Umbilical cord (tissue), 1 donor: ENCODE measurements at regions not wholly inside any gene's neighbourhood (a gene's known extent, or its start where the extent isn't known, plus 50 kb on each side); places are given as distances from the start of the nearest gene placed in this dataset.

ENCODE experiments used
- DNase-seq: peaks from one replicate; pipeline ENCODE4 v3.0.0-alpha.2; 2015; ENCODE audit warnings: low spot score

DNA sequence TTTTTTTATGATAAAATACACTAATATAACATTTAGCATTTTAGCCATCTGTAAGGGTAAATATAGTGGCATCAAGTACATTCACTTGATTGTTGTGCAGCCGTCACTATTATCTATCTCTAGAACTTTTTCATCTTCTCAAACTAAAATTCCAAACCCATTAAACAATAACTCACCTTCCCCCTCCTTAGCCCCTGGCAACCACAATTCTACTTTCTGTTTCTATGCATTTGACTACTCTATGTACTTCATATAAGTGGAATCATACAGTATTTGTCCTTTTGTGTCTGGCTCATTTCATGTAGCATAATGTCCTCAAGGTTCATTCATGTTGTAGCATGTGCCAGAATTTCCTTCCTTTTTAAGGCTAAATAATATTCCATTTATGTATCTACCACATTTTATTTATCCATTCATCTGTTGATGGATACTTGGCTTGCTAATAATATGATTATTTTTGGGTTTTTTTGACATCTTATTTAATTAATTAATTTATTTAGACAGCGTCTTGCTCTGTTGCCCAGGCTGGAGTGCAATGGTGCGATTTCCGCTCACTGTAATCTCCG lies 69.6 kb upstream of the MACF1 start:
- DNase-seq, result no peak

DNA sequence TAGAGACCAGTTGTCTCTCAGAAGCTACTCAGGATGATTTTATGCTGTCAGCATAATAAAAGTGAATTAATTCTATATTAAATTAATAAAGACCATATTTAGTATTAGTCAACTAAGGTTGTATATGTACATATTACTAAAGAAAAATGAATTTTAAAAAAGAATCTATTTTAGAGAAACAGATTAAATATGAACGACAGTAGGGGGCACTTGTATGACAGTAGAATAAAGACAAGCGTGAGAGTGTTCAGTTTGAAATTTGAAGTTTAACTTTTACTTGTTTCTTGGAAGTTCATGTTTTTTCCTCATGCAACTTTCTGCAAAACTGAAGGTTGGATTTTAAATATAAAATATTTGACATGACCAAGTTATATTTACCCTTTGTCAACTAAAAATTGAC lies 67.9 kb upstream of the MACF1 start:
- DNase-seq, result no peak

DNA sequence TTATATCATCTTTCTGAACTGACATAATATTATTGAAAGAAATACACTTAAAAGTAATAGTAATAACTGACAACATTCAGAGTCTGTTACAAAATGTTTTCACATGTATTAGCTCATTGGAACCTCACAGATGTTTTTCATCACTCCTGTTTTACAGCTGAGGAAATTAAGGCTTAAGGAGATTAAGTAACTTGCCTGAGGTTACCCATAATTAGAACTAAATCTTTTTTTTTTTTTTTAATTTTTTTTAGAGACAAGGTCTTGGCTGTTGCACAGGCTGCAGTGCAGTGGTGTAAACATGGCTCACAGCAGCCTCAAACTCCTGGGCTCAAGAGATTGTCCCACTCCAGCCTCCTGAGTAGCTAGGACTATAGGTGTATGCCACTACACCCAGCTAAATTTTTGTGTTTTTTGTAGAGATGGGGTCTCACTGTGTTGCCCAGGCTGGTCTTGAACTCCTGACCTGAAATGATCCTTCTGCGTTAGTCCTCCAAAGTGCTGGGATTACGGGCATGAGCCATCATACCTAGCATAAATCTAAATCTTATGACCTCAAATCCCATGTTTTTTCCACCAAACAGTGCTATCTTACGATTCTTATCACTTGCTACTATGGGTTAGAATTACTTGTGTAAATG lies 64.7 kb upstream of the MACF1 start:
- no peak for DNase-seq

- DNase-seq, result peak; percentile 71
Measured at GRCh38 chr1:39141925-39142324, 62.6 kb upstream of the MACF1 start.

GRCh38 chr1:39142401-39143060 lies 62.0 kb upstream of the MACF1 start:
- DNase-seq, result no peak

DNA sequence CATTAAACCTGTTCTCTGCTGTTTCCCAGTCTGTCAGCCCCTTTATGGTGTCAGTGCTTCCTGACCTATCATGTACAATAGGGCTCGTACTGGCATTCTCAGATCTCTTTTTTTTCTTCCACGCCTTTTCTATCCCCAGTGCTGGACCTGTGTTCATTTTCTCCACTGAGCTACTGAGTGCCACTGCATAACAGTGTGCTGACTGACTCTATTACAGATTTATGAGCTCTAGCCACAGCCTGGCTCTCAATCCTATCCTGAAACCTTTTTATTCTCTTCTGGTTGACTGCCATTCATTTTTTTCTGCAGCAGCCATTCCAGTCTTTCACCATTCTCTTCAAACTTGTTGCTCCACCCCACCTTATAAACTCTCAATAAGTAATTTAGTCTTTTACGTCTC lies 59.6 kb upstream of the MACF1 start:
- DNase-seq, result no peak

- no peak for DNase-seq
Measured at GRCh38 chr1:39145331-39145965, 59.0 kb upstream of the MACF1 start.

- no peak for DNase-seq
Measured at GRCh38 chr1:39146681-39147080, 57.8 kb upstream of the MACF1 start.

DNA sequence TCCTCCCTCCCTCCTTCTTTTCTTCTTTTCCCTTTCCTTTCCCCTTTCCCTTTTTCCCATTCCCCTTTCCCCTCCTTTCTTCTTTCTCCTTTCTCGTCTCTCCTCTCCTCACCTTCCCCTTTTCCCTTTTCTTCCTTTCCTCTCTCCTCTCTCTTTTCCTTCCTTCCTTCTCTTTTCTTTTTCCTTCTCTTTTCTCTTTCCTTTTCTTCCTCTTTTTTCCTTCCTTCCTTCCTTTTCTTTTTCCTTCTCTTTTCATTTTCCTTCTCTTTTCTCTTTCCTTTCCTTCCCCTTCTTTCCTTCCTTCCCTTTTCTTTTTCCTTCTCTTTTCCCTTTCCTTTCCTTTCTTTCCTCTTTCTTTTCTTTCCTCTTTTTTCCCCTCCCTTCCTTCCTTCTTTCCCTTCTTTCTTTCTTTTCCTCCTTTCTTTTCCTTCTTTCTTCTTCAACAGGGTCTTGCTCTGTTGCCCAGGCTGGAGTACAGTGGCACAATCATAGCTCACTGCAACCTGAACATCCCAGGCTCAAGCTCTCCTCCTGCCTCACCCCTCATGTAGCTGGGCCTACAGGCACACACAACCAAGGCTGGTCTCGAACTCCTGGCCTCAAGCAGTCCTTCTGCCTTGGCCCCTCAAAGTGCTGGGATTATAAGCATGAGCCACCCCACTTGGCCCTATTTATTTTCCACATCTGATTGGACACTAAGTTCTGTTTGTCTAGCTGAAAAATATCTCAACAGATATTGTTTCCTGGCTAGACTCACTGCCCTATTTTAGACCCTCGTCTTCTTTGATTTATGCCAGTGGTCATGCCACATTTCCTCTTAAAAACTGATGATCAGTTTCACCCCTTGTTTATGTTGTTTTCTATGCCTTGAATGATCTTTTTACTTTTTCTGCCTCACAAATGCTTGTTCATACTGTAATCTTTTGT lies 57.1 kb upstream of the MACF1 start:
- DNase-seq, result no peak

DNA sequence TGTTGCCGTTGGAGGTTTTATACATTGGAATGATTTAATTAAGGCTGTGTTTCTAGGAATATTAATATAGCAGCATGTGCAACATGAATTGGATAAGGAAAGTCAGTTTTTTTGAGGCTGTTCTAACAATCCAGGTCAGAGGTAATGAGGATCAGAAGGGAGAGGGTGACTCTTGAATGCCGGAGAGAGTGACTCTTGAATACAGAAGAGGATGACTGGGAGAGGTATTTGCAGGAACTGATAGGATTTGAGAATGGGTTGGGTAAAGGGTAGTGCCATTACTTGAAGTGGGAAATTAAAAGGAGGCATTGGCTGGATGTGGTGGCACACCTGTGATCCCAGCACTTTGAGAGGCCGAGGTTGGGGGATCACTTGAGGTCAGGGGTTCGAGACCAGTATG lies 55.6 kb upstream of the MACF1 start:
- DNase-seq, result no peak

GRCh38 chr1:39149509-39149908 lies 55.0 kb upstream of the MACF1 start:
- no peak for DNase-seq

DNA sequence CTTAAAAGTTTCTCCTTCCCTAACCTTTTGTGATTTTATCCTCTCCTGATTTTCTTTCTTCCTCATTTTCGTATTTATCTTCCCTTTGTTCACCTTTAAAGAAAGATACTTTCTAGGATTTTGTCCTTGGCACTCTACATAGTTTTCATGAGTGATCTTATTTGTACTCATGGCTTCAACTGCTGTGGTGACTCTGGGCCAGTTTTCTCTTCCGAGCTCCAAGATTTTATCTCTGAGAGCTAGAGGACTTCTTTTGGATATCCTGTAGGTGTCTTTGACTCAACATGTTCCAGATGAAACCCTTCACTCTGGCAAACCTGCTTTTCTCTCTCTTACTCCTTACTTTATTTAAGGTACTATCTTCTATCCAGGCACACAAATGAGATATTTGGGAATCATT lies 53.7 kb upstream of the MACF1 start:
- no peak for DNase-seq

- no peak for DNase-seq
Measured at GRCh38 chr1:39151267-39151666, 53.2 kb upstream of the MACF1 start.

- DNase-seq, result no peak
Measured at GRCh38 chr1:39152923-39153322, 51.6 kb upstream of the MACF1 start.

DNA sequence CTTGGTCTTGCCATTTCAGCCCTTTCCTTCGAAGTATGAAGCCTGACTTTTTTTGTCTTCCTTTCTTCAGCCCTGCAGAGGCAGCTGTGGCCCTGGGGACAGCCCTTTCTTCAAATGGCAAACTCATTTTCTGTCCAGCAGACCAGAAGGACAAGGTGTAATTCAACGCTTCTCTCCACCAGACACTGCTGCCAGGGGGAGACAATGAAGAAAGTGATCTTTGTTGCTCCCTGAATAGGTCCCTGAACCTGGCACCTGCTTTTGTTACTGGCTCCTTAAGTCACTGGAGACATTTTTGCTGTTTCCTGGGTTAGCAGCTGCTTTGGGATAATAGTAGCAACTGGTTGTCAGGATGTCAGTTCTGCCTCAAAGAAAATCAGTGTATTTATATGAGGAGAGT lies 50.8 kb upstream of the MACF1 start:
- no peak for DNase-seq

DNA sequence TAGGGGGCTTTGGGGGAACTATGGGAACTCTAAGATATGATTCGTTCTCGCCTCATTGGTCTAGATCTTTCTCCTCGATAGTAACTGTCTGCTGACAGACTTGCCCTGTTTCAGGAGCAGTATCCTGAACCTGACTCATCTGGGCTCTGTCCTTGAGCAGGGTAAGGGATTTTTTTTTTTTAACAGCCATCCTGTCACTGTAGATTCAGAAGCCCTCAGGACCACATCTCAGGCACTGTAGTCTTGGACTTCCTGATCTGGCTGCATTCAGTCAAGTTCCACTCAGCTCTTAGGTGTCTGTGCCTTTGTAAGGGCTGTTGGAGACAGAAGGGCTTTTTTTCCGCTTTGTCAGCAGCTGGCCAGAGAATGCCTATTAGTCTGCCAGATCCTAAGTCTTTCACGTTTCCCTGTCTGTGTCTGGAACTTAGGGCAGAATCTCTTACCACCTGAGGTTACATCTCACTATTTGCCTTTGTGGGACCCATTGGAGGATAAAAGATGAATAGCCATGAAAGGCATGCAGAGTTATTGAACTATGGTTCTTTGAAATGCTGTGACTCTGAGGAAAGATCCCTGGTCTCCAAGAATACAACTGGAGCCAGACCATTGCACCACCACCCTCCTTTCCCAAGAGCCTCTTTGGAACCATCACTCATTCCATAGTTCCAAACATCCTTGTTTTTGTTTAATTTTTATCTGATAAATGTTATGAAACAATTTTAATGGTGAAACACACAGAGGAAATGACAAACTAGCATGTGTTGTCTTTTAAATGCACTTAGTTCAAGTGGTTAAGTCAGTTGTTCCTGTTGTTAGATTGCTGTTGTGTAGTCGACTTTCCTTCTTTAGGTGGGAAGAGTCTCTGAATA lies 49.7 kb upstream of the MACF1 start:
- no peak for DNase-seq
